Kidney epithelial cell (primary cell): ENCODE measurements at regions not wholly inside any gene's neighbourhood (a gene's known extent, or its start where the extent isn't known, plus 50 kb on each side); places are given as distances from the start of the nearest gene placed in this dataset.

Experiments
- DNase-seq: peaks from one replicate; pipeline ENCODE4 v3.0.0-alpha.2; 2010; ENCODE audit warnings: low read depth
- H3K27me3 ChIP-seq: 2 replicates; pipeline ENCODE4 v1.6.0; 2011; ENCODE audit warnings: low read length; ENCODE audit not compliant: control insufficient read depth, insufficient read depth
- H3K36me3 ChIP-seq: 2 replicates; pipeline ENCODE4 v1.5.1; 2011; ENCODE audit warnings: low read length; ENCODE audit not compliant: control insufficient read depth, insufficient read depth
- H3K4me3 ChIP-seq: 2 replicates; pipeline ENCODE4 v1.5.1; 2011; ENCODE audit warnings: low read depth, mild to moderate bottlenecking, control low read depth, low read length
- CTCF ChIP-seq: IDR thresholded peaks from 2 replicates; pipeline ENCODE4 v1.5.1; 2011; ENCODE audit warnings: mild to moderate bottlenecking, moderate library complexity, low read length, control low read depth, inconsistent platforms; ENCODE audit not compliant: insufficient read depth, poor library complexity, severe bottlenecking

GRCh38 chr7:132709971-132710567 is 133.8 kb upstream of the PLXNA4 start:
- H3K27me3 ChIP-seq = no peaks in the 10 kb centered on the region
- H3K36me3 ChIP-seq = no peaks in the 10 kb centered on the region
- TF ChIP-seq CTCF = peak; percentile 38
- no peak overlapping the region for H3K4me3 ChIP-seq
- DNase-seq = no peak

- no peak for DNase-seq
Measured at GRCh38 chr7:132708470-132708869, 132.2 kb upstream of the PLXNA4 start.

GRCh38 chr7:132705146-132705545 is 128.9 kb upstream of the PLXNA4 start:
- no peaks in the 10 kb centered on the region for H3K27me3 ChIP-seq
- H3K36me3 ChIP-seq = no peaks in the 10 kb centered on the region
- no peak for DNase-seq
- no peak for TF ChIP-seq CTCF
- no peak overlapping the region for H3K4me3 ChIP-seq

More at GRCh38 chr7:132708470-132708869, 132.2 kb upstream of the PLXNA4 start:
- no peaks in the 10 kb centered on the region for H3K36me3 ChIP-seq
- no peaks in the 10 kb centered on the region for H3K27me3 ChIP-seq
- H3K4me3 ChIP-seq = no peak overlapping the region
- TF ChIP-seq CTCF = no peak

GRCh38 chr7:132703742-132704141 is 127.5 kb upstream of the PLXNA4 start:
- H3K27me3 ChIP-seq = no peaks in the 10 kb centered on the region
- no peak for DNase-seq
- TF ChIP-seq CTCF = no peak
- no peaks in the 10 kb centered on the region for H3K36me3 ChIP-seq
- H3K4me3 ChIP-seq = no peak overlapping the region

GRCh38 chr7:132697003-132697402 is 120.7 kb upstream of the PLXNA4 start:
- Histone ChIP-seq H3K27me3 (peaks cover 2% of the 10 kb centered on the region), H3K4me3 (no peak overlapping the region), H3K36me3 (no peaks in the 10 kb centered on the region)
- TF ChIP-seq CTCF = no peak
- no peak for DNase-seq

GRCh38 chr7:132696332-132696731 is 120.1 kb upstream of the PLXNA4 start:
- Histone ChIP-seq H3K4me3 (no peak overlapping the region), H3K36me3 (no peaks in the 10 kb centered on the region), H3K27me3 (peaks cover 2% of the 10 kb centered on the region)
- no peak for DNase-seq
- no peak for TF ChIP-seq CTCF
